ENCODE measurements at regions not wholly inside any gene's neighbourhood (a gene's known extent, or its start where the extent isn't known, plus 50 kb on each side); places are given as distances from the start of the nearest gene placed in this dataset.
A peak's percentile ranks its signal among the peaks of the same experiment; 100 is the strongest.
"Not testable (repeated sequence)": the region's sequence is repeated elsewhere in the genome, so short reads cannot be mapped to it uniquely, and the experiment has no call there.

DNA sequence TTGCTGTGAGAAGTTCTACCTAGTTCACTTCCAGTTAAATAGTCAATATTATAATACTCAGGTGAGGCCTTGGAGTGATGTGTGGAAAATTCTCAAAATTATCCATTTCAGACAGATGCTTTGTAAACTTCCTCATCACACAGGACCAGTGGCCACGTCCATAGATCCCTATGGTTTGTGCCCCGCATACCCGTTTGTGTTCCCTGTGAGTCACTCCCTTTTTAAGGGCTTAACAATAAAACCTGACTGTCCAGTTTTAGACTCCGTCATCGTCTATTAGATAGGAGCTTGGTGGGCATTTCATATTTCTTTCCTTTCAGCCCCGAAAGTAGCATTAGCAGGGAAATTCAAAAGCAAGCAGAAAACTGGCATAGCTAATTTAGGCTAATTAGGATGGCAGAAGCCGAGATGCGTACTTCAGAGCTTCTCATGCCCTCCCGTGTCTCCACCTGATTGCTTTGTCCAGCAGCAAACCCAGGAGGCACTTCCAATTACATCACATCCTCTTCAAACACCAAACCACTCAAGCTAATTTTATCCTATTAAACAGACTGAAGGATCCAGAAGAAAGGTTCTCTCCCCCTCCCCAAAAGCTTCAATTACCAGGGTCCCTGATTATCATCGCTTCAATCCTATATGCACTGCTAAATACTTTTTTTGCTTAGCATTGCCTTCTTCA is 186.6 kb upstream of the OTX2 start:
- DNase-seq (ENCODE audit: low spot score), result no peak

DNA sequence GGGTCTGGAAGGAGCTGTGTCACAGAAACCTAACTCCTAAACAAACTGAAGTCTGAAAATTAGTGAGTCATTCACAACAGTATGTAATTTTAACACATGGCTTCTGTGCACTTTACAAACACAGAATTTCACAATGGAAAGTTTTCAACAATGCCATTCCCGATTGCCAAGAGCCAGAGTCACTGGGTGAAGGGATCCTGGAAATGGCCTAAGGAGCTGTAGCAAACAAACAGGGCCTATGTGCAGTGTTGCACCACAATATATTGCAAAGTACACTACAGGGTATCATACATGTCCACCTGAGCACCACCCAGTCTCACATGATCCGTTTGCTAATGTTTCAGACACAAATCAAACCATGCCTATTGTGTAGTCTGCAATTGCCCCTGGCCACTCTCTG is 184.7 kb upstream of the OTX2 start:
- DNase-seq (ENCODE audit: low spot score), result no peak

DNA sequence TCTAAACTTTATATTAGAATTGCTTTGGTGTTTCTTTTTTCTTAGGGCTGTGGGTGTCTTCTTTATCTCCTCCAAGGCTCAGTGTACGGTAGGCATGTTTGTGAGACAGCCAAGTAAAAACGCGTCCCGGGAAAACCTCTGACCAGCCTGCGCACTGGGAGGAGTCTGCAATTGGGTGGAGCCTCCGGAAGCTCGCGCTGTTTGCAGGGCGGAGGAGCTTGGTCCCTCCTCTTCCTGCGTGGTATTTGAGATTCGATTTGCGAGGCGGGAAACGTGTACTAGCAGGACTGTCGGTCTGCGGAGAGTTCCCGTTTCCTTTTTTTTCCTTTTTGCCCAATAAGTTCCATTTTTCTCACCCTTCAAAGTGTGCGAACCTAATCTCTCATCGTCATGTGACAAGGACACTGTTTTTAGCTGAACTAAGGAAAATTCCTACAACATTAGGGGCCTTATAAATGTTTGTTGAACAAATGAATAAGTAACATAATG is 182.1 kb upstream of the OTX2 start:
- no peak for DNase-seq (ENCODE audit: low spot score)

DNA sequence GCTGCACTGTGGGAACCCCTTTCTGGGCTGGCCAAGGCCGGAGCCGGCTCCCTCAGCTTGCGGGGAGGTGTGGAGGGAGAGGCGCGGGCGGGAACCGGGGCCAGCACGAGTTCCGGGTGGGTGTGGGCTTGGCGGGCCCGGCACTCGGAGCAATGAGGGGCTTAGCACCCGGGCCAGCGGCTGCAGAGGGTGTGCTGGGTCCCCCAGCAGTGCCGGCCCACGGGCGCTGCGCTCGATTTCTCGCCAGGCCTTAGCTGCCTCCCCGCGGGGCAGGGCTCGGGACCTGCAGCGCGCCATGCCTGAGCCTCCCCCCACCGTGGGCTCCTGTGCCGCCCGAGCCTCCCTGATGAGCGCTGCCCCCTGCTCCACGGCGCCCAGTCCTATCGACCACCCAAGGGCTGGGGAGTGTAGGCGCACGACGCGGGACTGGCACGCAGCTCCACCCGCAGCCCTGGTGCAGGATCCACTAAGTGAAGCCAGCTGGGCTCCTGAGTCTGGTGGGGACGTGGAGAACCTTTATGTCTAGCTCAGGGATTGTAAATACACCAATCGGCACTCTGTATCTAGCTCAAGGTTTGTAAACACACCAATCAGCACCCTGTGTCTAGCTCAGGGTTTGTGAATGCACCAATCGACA is 180.8 kb upstream of the OTX2 start:
- not testable (repeated sequence) for DNase-seq (ENCODE audit: low spot score)

GRCh38 chr14:56989359-56989758 is 179.1 kb upstream of the OTX2 start:
- no peak for DNase-seq (ENCODE audit: low spot score)

GRCh38 chr14:56979936-56980335 is 169.7 kb upstream of the OTX2 start:
- DNase-seq (ENCODE audit: low spot score), result no peak

GRCh38 chr14:56976211-56976610 is 165.9 kb upstream of the OTX2 start:
- DNase-seq (ENCODE audit: low spot score), result no peak

GRCh38 chr14:56975521-56975920 is 165.2 kb upstream of the OTX2 start:
- DNase-seq (ENCODE audit: low spot score), result no peak

GRCh38 chr14:56972948-56973347 is 162.7 kb upstream of the OTX2 start:
- DNase-seq (ENCODE audit: low spot score), result no peak

DNA sequence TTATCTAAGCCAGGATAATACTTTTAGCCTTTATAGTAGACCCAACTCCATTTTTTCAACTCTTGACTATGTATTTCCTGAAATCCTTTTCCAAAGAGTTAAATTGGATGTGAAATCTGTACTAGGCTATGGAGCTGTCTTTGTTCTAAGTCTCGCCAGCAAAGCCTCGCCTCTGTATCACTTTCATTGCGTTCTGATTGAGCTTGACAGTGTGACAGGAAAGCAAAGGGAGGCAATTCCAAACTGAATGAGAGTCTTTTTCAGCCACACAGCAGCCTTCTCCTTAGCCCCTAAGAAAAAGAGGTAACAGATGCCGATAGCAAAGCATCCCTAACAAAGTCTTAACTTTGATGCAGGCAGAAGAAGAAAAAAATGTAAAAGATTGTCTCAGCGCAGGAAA is 154.6 kb upstream of the OTX2 start:
- no peak for DNase-seq (ENCODE audit: low spot score)

GRCh38 chr14:56963381-56963780 is 153.1 kb upstream of the OTX2 start:
- no peak for DNase-seq (ENCODE audit: low spot score)

DNA sequence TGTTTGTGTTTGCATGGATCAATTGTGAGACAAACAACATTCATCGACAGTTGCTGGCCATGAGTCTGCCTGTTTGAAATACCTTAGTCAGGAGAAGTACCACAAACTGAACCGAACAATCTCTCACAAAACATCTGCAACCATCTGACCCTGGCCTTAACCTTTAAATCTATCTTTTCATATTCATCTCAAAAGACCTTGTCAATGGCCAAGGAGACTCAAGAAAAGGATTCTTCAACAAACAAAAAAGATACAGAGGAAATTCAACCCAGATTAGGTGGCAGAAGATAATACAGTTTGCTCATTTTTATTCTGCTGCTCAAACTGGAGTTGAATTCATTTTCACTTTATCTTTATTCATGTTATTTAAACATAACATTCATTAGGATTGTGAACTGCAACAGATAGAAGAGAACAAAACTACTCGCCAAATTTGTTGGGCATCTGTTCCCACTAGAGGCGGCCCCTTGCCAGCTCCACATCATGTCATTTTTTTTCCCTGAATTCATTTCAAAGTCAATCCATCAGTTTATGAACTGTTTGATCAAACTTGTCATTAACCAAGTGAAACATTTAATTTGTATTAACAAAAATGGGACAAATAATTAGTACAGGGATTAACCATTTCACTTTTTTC is 152.3 kb upstream of the OTX2 start:
- no peak for DNase-seq (ENCODE audit: low spot score)

DNA sequence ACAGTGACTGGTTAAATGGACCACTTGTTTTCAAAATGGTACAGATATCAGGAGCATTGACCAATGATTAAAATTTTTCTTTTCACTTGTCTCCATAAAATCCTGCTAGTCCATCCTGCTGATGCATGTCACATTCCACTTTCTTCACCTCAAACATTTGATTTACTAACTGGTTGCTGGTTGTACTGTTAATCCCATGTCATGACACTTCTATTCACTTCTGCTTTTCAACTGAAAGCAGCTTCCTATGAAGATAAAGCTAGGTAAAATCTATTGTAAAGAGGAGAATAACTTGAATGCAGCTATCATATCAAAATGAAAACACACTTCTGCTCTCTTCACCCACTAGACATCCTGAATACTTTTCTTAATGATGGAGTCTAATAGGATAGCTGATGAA is 149.6 kb upstream of the OTX2 start:
- no peak for DNase-seq (ENCODE audit: low spot score)

GRCh38 chr14:56959121-56959520 is 148.8 kb upstream of the OTX2 start:
- DNase-seq (ENCODE audit: low spot score), result no peak

GRCh38 chr14:56956182-56956581 is 145.9 kb upstream of the OTX2 start:
- DNase-seq (ENCODE audit: low spot score), result no peak

GRCh38 chr14:56955745-56956144 is 145.5 kb upstream of the OTX2 start:
- no peak for DNase-seq (ENCODE audit: low spot score)

GRCh38 chr14:56953884-56954283 is 143.6 kb upstream of the OTX2 start:
- DNase-seq (ENCODE audit: low spot score), result no peak

DNA sequence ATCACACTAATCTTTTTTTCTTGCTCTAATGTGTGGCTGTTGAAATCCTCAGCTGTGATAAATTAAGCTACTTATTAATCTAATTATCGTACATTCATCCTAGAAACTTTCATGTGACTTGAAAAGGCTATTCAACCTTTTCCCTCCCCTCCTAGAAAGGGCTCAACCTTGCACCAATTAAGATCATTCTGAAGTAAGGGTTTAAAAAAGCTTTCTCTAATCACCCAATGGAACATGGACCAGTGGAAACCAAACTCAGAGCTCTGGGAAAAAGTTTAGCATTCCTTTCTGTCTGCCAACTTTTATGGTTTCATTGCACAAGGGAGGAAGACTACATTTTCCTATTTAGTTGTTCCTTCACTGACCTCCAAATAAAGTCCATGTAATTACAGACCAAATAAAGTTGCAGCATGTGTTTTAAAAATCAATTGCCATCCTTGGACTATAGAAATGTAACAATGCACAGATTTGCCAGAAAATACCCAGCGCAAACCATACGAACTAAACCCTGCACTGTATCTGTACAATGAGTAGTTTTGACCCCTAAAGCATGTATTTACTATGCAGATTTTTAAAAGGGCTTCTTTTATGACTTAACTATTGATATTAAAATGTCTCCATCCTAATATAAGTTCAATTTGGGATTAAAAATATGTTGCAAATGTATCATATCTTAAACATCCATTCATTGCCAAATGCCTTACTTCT is 142.6 kb upstream of the OTX2 start:
- no peak for DNase-seq (ENCODE audit: low spot score)

- DNase-seq (ENCODE audit: low spot score), result peak; percentile 52
Observed at GRCh38 chr14:56949828-56950227, 139.5 kb upstream of the OTX2 start.

- no peak for DNase-seq (ENCODE audit: low spot score)
Observed at GRCh38 chr14:56945291-56945690, 135.0 kb upstream of the OTX2 start.

DNA sequence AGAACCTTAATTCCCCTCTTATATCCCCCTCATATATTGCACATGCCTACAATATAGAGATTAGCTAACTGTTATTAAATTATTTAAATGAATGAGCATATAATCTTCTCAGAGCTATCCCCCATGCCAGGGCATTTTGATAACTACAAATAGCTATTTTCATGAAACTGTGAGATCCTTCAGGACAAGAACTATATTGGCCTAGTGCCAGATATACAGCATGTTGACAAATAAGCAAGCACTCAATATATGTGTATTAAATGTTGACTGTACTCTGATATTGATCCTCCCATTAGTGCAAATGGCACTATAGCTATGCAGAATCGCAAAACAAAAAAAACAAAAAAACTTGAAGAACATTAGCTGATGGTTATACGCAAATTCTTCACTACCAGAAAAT is 134.1 kb upstream of the OTX2 start:
- DNase-seq (ENCODE audit: low spot score), result no peak

DNA sequence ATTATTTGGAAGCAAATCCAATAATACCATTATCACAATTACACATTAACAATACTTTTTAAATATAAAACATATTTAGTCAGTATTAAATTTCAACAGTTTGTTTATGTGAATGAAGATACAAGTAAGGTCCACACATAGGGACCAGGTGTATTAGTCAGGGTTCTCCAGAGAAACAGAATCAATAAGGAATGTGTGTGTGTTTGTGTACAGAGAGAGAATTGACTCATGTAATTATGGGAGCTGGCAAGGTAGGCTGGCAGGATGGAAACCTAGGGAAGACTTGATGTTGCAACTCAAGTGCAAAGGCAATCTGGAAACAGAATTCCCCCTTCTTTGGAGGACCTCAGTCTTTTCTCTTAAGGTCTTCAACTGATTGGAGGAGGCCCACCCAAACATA is 123.2 kb upstream of the OTX2 start:
- no peak for DNase-seq (ENCODE audit: low spot score)
